Colonic mucosa (tissue), 4 donors: ENCODE measurements at regions not wholly inside any gene's neighbourhood (a gene's known extent, or its start where the extent isn't known, plus 50 kb on each side); places are given as distances from the start of the nearest gene placed in this dataset.

Experiments
- DNase-seq: peaks from one replicate; pipeline ENCODE4 v3.0.0-alpha.2; 2020
- H3K27ac ChIP-seq: fragments of 200-600 bp; one replicate; pipeline ENCODE4 v1.8.0; 2021
- H3K27me3 ChIP-seq: fragments of 200-600 bp; one replicate; pipeline ENCODE4 v1.8.0; 2021
- H3K36me3 ChIP-seq: fragments of 200-600 bp; one replicate; pipeline ENCODE4 v1.8.0; 2021
- H3K4me1 ChIP-seq: fragments of 200-600 bp; one replicate; pipeline ENCODE4 v1.8.0; 2021; ENCODE audit warnings: mild to moderate bottlenecking
- H3K4me3 ChIP-seq: fragments of 200-600 bp; one replicate; pipeline ENCODE4 v1.8.0; 2021
- H3K9ac ChIP-seq, 2 donors: one replicate each; pipeline ENCODE4 v1.7.0; 2013; ENCODE audit warnings: control low read depth in 2 of 2, low read depth in 2 of 2, low read length in 2 of 2
- H3K9me3 ChIP-seq: fragments of 200-600 bp; one replicate; pipeline ENCODE4 v1.8.0; 2021
- CTCF ChIP-seq: fragments of 200-600 bp; IDR thresholded peaks from one replicate; pipeline ENCODE4 v1.8.0; 2022; ENCODE audit warnings: antibody characterized with exemption, mild to moderate bottlenecking
- intact Hi-C: fragments of 100-400 bp; cut with DNase I; formaldehyde crosslinking; loops from one replicate; pipeline ENCODE4 v1.14.1; 2022
- donor health status: healthy.
- donor health status: DM: no; HTN: no; CAD: no.
- donor health status: DM: no; HTN: no; CAD: no.

GRCh38 chr6:14992382-14992781 is 253.5 kb upstream of the JARID2 start:
- Histone ChIP-seq H3K9me3 (no peaks in the 10 kb centered on the region), H3K4me1 (no peaks in the 10 kb centered on the region), H3K9ac (no peak overlapping the region), H3K36me3 (no peaks in the 10 kb centered on the region), H3K27ac (no peak overlapping the region), H3K27me3 (no peaks in the 10 kb centered on the region), H3K4me3 (no peak overlapping the region)
- intact Hi-C loops = no loop called here
- no peak for DNase-seq
- no peak for TF ChIP-seq CTCF

GRCh38 chr6:14995208-14995607 is 250.7 kb upstream of the JARID2 start:
- H3K4me1 ChIP-seq = no peaks in the 10 kb centered on the region
- H3K4me3 ChIP-seq = no peak overlapping the region
- no peaks in the 10 kb centered on the region for H3K36me3 ChIP-seq
- no peak overlapping the region for H3K9ac ChIP-seq
- no peak for TF ChIP-seq CTCF
- DNase-seq = no peak
- H3K9me3 ChIP-seq = no peaks in the 10 kb centered on the region
- H3K27ac ChIP-seq = no peak overlapping the region
- intact Hi-C loops = no loop called here
- no peaks in the 10 kb centered on the region for H3K27me3 ChIP-seq

- Histone ChIP-seq H3K36me3 (no peaks in the 10 kb centered on the region), H3K9me3 (no peaks in the 10 kb centered on the region), H3K4me1 (no peaks in the 10 kb centered on the region), H3K9ac (no peak overlapping the region), H3K27ac (no peak overlapping the region), H3K27me3 (no peaks in the 10 kb centered on the region), H3K4me3 (no peak overlapping the region)
- intact Hi-C loops = no loop called here
- DNase-seq = no peak
- TF ChIP-seq CTCF = no peak
Measured at GRCh38 chr6:14995966-14996602, 249.8 kb upstream of the JARID2 start.

- DNase-seq = no peak
- no peaks in the 10 kb centered on the region for H3K27me3 ChIP-seq
- no peaks in the 10 kb centered on the region for H3K9me3 ChIP-seq
- H3K27ac ChIP-seq = no peak overlapping the region
- intact Hi-C loops = no loop called here
- H3K9ac ChIP-seq = no peak overlapping the region
- no peaks in the 10 kb centered on the region for H3K36me3 ChIP-seq
- TF ChIP-seq CTCF = no peak
- H3K4me1 ChIP-seq = no peaks in the 10 kb centered on the region
- no peak overlapping the region for H3K4me3 ChIP-seq
Measured at GRCh38 chr6:14996892-14997291, 249.0 kb upstream of the JARID2 start.

GRCh38 chr6:14997507-14997906 is 248.4 kb upstream of the JARID2 start:
- Histone ChIP-seq H3K9ac (no peak overlapping the region), H3K27me3 (no peaks in the 10 kb centered on the region), H3K4me3 (no peak overlapping the region), H3K4me1 (no peaks in the 10 kb centered on the region), H3K27ac (no peak overlapping the region), H3K9me3 (no peaks in the 10 kb centered on the region), H3K36me3 (no peaks in the 10 kb centered on the region)
- no peak for TF ChIP-seq CTCF
- intact Hi-C loops = no loop called here
- no peak for DNase-seq
